NOMO-1 treated with DMSO at 0.1 percent for 48 hours (cell line): ENCODE measurements at regions not wholly inside any gene's neighbourhood (a gene's known extent, or its start where the extent isn't known, plus 50 kb on each side); places are given as distances from the start of the nearest gene placed in this dataset.
"Not testable (repeated sequence)": the region's sequence is repeated elsewhere in the genome, so short reads cannot be mapped to it uniquely, and the experiment has no call there.

Source experiments
- DNase-seq: peaks from one replicate; lab custom pipeline; 2025; ENCODE audit not compliant: unreplicated experiment; lab: John Stamatoyannopoulos, UW

GRCh38 chr10:117782276-117782675, 239.7 kb downstream of the EMX2 start:
- no peak for DNase-seq

DNA sequence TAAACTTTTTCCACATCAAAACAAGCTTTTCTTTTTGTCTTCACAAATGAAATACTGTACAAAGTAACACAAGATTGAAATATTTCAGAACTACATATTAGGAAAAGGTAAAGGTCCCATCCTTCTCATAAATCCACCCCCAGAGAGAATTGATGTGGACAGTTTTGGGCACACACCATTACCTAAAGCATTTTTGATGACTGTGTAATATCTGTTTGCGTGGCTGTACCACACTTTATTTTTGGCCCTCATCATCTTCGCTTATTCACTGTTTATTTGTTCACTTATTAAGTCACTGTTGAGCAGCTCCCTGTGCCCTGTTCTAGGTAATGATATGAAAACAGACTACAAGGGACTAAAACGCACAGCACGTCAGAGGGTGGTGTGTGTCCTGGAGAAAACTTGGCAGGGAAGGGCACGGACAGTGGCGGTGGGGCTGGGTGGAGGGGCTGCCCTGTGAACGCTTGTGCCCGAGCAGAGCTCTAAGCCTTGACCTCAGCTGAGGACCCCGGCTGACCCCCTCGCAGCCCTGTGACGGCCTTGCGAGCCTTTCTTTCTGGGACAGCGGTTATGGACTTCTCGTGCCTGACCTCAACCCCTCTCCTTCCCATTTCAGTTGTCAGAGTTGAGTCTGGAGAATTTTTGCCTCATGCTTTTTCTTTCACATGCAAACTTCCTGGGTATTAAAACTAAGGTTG, 241.3 kb downstream of the EMX2 start:
- DNase-seq, result no peak

DNA sequence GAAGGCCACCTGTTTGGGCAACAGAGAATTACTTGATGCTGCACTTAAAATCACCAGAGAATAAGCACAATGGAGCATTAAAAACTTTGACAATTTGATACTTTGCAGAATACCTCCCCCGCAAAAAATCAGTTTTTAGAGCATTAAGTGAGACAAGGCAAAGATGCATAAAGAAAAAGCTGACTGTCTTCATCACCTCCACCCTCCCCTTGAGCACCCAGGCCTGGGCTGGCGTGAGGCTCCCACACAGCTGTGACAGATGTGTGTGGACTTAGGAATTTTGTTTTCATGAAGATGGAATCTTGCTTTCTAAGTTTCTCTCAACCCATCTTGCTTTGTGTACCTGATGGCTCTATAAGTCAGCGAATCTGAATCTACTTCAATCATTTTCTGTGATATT, 242.2 kb downstream of the EMX2 start:
- no peak for DNase-seq

DNA sequence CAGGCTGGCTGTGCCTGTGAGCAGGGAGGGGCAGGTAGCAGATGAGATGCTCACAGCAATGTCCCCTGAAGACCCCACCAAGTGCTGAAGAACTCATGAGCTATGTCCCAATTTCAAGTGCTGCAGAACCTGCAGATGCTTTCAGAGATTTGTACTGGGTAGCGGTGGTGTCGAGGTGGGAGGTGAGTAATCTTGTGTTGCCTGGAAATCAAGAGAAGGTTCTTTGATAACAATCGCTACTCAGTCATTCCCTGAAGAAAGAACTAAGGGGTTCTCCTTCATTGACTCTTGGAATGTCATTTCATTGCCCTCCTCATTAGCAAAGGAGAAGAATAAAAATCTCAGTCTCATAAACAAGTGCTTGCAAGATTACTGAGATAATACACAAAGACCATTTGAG, 246.4 kb downstream of the EMX2 start:
- no peak for DNase-seq

GRCh38 chr10:117790179-117790578, 247.6 kb downstream of the EMX2 start:
- no peak for DNase-seq

GRCh38 chr10:117790621-117791020, 248.1 kb downstream of the EMX2 start:
- no peak for DNase-seq

DNA sequence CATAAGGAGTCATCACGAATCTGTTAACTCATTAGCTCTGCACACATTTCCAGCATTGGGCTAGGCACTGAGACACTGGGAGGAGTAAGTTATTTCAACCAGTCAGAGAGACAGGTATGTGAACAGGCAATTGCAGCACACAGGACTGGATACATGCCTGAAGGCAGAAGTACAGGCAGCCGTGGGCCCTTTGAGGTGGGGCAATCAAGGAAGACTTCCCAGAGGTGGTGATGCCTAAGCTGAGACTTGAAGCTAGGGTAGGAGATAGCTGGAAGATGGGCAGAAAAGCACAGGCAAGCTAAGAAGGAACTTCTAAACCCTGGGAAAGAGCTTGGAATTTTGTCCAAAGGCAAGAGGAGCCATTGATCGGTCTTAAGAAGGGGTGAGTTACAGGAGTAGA, 249.7 kb downstream of the EMX2 start:
- no peak for DNase-seq

DNA sequence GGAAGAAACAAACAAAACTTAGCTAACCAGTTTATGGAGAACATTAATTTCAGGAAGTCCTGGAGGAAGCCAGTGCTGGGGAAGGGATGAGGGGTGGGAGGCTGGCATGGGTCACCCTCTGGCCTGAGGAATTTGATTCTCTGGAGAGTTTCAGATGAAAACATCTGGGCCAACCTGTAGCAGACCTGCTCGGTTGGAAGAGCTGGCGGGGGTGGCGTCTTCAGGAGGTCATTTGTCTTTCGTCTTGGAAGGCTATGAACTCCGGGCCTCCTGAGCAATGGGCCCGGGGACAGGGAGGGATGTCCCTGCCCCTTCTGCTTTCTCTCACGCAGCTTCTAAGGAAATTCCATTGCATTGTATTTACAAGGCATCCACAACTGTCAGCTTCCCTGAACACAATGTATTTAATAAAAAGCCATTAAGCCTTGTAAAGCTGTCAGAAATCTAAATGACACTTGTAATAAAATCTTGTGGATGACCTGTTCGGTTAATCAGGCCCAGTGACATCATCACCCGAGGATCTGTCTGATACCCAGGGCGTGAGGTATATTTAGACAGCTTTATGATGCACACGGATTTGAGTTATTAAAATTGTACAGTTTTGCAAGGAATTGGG, 250.5 kb downstream of the RAB11FIP2 start:
- DNase-seq, result no peak

DNA sequence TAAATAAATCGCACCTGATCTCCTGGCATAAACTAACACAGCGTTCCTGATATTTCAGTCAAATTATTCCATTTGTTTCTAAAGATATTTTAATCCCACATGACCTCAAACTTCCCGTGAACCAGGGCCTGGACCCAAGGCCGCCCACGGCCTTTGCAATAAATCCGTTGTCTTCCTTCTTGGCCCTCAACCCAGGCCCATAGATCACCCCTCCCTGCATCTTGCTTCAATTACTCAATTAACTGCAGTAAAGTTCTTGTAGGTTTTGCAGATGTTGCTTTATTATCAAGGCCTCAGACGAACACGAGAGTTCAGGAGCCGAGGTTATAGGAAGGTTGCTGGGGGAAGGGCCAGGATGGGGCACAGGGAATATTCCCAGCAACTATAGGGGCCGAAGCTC, 249.4 kb downstream of the RAB11FIP2 start:
- DNase-seq, result no peak

DNA sequence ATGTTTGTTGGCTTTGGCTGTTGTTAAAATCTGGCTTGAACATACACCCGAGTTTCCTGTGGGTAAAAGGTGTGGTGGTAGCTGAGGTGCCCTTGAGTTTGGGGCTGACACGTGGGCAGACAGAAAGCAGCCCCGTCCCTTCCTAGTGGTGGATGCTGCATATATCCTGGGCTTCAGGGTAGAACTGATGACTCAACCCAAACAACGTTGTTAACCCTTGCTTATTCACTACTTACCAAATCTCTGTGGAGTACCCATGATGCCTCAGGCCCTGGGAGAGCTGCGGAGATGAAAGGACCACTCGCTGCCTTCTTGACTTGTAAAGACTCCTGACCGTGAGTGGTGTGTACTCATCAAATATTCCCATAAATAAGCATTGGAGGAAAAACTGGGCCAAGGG, 245.1 kb downstream of the RAB11FIP2 start:
- no peak for DNase-seq

- DNase-seq, result peak; percentile 3
These were observed 242.2 kb downstream of the RAB11FIP2 start for GRCh38 chr10:117804470-117805011.

GRCh38 chr10:117805139-117805538, 241.6 kb downstream of the RAB11FIP2 start:
- DNase-seq, result no peak

GRCh38 chr10:117807441-117807840, 239.3 kb downstream of the RAB11FIP2 start:
- no peak for DNase-seq

GRCh38 chr10:117815816-117816215, 230.9 kb downstream of the RAB11FIP2 start:
- DNase-seq, result not testable (repeated sequence)

DNA sequence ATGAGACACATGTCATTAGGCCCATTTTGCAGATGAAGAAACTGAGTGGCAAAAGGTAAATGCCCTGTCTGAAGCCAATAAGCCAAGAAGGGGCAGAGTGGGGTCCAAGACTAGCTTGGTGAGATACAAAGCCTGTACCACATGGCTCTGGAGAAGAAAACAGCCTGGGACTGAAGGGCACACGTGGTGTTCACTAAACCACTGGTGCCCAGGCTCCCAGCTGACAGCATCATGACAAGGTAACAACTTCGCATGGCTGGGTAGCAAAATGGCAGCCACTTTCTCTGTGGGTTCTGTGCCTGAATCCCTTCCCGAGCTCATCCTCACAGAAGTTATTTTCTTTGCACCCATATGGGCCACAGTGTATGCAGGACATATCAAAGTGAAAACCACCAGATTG, 229.6 kb downstream of the RAB11FIP2 start:
- DNase-seq, result no peak

GRCh38 chr10:117818721-117819120, 228.0 kb downstream of the RAB11FIP2 start:
- no peak for DNase-seq

DNA sequence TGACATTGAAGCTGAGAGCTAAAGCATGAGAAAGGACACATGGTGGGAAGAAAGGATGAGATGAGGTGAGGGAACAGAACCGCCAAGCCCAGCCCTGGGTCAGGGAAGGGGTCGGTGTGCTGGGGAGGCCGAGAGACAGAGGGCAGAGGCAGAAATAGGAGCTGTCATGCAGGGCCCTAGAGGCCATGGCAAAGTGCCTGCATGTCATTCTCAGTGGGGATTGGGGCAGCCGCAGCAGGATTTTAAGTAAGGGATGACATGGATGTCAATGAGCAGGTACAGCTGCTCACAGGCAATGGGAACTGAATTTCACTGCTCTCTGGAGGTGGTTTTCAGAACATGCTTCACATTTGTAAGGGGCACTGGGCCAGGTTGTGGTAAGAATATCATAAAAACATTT, 227.4 kb downstream of the RAB11FIP2 start:
- no peak for DNase-seq

GRCh38 chr10:117823980-117824379, 222.8 kb downstream of the RAB11FIP2 start:
- DNase-seq, result no peak

- DNase-seq, result no peak
These were observed 216.5 kb downstream of the RAB11FIP2 start for GRCh38 chr10:117830205-117830604.

- DNase-seq, result peak; percentile 30
These were observed 215.9 kb downstream of the RAB11FIP2 start for GRCh38 chr10:117830787-117831212.

DNA sequence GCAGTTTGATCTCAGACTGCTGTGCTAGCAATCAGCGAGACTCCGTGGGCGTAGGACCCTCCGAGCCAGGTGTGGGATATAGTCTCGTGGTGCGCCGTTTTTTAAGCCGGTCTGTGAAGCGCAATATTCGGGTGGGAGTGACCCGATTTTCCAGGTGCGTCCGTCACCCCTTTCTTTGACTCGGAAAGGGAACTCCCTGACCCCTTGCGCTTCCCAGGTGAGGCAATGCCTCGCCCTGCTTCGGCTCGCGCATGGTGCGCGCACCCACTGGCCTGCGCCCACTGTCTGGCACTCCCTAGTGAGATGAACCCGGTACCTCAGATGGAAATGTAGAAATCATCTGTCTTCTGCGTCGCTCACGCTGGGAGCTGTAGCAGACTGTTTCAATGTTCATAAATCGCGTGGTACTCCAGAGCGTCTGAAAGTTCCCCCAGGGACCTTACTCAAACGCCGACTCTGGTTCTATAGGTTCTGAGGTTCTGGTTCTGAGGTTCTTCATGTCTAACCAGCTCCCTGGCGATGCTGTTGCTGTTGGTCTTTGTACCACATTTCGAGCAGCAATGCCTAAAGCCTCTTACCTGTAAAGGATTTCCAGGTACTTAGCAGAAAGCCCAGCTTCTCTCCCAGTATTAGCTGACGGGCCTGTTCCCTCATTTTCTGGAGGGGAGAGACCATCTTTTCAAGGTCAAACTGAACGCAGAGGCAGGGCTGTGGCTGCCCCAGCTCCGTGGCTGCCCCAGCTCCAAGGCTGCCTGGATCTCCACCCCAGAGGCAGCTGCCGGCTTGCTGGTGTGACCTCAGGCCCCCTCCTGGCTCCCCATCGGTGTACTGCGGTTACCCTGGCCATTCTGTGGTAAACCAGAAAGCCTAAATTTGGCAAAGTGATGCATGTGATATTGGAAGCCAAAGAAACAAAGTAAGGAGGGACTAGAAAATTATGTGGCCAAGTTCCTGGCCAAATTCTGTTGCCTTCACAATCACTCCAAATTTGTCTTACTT, 207.9 kb downstream of the RAB11FIP2 start:
- not testable (repeated sequence) for DNase-seq
